Keratinocyte (primary cell): ENCODE measurements at regions not wholly inside any gene's neighbourhood (a gene's known extent, or its start where the extent isn't known, plus 50 kb on each side); places are given as distances from the start of the nearest gene placed in this dataset.

Experiments
- CTCF ChIP-seq, 3 experiments: IDR thresholded peaks in 1 of 3; conservative IDR thresholded peaks in 1 of 3; optimal IDR thresholded peaks in 1 of 3; 2 replicates in 2 of 3; 3 replicates in 1 of 3; pipeline versions ENCODE3 to v1.5.1; 2011; ENCODE audit warnings: low read length in 3 of 3, mild to moderate bottlenecking in 3 of 3, moderate library complexity in 2 of 3, control low read depth in 1 of 3, inconsistent platforms in 1 of 3; ENCODE audit not compliant: insufficient read depth in 2 of 3; ENCODE audit errors: extremely low read depth in 1 of 3
- EZH2 ChIP-seq: IDR thresholded peaks from one replicate; pipeline ENCODE4 v1.6.1; 2012; ENCODE audit warnings: inconsistent platforms, mild to moderate bottlenecking, low read length, moderate library complexity

- no peak for TF ChIP-seq CTCF (optimal IDR thresholded peaks at IDR 0.05 in 1 of 3, IDR thresholded peaks at IDR 0.05 in 1 of 3, conservative IDR thresholded peaks at IDR 0.05 in 1 of 3; ENCODE audit: extremely low read depth in 1 of 3, insufficient read depth in 2 of 3, low read length in 3 of 3)
- no peak for TF ChIP-seq EZH2
Measured at GRCh38 chr18:39574897-39575296, 2009.3 kb upstream of the CELF4 start.
